Fibroblast of skin of back (primary cell): ENCODE measurements at regions not wholly inside any gene's neighbourhood (a gene's known extent, or its start where the extent isn't known, plus 50 kb on each side); places are given as distances from the start of the nearest gene placed in this dataset.

ENCODE experiments used
- DNase-seq: peaks from one replicate; pipeline ENCODE4 v3.0.0-alpha.2; 2013

DNA sequence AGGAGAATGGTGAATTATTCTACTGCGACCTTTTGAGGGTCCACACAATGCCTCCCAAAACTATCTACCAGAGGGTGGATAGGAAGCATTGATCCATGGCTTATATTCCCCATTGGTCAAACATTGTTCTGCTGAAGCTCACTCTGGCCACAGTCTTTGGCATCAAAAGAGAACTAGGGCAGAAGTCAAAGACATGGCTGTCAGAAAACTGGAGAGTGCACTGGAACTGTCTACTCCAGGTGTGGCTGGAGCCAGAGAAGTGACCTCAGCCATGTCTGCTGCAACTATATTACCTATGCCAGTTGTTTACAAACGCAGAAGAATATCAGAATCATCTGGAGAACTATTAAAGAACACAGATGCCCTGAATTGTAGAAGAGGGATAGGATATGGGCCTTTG is 238.7 kb upstream of the USP25 start:
- DNase-seq: no peak

DNA sequence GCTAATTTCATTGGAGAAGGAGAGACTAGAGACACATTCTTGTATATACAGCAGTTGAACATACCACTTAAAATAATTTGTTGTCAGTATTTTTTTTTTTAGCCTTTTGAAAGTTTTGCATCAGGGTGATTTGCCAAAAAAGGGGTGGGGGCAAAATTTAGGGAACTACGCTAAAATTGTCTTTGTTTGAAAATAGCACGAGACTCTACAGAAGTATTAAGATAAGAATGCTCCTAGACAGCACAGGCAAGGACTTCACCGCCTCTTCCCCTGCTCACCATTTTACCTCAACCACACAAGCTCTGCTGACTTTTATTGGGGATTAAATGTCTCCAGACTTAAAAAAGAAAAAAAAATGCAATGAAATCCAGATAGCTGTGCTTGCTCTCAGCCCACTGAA is 236.1 kb upstream of the USP25 start:
- DNase-seq: no peak

DNA sequence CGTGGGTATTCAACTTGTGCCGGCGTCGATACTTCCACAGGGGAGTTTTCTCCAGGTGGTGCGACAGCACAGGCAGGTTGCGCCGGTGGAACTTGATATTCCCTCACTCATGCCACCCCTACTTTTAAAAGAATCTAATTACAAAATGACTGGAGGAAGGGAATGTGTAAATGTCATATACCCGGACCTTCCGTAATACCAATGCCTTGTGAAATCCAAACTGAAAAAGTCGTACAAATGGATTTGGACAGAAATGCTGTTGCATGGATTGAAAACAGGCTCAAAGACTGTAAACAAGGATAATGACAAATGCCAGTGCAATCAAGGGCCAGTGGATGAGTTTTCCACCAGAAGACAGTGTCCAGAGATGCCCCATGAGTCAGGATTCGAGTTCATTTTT is 235.3 kb upstream of the USP25 start:
- DNase-seq: no peak

DNA sequence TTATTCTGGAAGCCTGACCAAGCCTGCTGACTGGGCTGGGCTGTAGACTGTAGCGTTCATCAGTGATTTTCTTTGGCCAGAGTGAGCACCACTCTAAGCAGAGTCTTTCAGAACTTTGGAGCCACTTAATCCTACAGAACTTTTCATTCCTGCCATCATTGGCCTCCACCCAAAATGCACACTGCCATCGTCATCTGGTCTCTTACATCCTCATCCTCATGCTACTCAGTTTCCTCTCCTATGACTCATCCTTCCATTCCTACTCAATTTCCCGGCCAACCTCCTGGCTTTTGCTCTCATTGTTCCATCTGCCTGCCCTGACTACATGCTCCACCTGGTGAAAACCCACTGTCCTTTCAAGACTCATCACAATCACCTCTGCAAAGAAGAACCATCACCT is 233.8 kb upstream of the USP25 start:
- DNase-seq: peak; percentile 40

DNA sequence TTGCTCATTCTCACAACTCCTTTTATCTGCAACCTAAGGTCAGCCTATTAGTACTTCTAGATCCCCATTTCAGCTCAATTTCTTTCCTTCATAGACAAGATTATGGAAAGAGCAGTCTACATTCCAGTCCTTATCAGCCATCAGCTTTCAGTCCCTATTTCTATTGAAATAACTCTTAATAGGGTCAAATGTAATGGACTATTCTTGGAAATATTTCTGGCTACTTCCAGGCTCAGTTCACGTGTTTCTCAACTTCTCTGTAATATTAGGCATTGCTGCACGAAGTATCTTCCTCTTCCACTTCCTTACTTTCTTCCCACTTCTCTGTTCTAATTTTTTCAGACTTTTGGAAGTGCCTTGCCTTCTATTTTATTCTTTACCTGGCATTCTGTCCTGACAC is 232.9 kb upstream of the USP25 start:
- DNase-seq: no peak

DNA sequence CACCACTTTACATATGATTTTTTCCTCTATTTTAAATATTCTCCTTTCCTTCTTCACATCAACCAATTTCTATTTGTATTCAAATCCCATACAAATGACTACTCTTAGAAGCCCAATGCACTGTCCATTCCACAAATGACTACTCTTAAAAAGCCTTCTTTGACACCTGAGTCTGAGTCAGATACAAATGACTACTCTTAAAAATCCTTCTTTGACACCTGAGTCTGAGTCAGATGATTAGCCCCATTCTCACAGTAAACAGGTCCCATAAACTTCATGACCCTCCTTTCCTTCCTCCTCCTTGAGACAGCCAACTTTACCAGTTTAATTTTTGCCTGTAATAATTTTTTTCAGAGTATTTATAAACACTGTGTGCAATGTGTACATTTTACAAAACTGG is 231.3 kb upstream of the USP25 start:
- no peak for DNase-seq

DNA sequence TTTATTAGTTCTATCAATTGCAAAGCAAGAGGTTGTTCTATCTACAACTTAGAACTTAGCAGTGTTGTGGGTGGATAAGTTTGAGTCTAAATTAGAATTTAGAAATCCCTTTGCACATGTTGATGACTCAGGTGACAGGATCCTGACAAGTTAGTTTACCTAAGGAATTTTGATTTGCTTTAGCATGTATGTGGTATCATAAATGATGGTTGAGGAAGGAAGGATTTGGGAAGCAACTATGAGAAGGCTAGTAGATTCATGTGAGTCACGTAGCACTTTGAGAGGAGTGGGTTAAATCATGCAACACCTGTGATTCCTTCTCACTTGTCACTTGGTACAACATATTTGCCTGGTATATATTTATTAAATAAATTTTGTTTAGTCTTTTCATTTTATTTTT is 223.7 kb upstream of the USP25 start:
- DNase-seq: no peak

DNA sequence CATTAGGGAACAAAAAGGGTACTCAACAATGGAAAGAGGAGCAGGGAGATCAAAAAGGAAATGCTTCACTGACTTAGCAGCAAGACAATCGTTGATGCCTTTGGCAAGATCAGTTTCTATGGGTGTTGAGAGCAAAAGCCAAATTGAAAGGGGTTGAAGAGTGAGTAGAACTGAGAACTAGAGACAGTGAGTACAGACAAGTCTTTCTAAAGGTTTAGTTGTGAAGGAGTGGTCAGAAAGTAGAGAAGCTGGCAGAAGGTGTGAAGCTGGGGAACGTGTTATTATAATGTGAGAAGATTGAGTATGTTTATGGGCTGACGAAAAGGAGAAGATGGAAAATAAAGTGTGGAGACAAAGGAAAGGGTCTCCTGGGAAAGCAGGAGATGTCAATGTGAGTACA is 221.2 kb upstream of the USP25 start:
- DNase-seq: no peak

DNA sequence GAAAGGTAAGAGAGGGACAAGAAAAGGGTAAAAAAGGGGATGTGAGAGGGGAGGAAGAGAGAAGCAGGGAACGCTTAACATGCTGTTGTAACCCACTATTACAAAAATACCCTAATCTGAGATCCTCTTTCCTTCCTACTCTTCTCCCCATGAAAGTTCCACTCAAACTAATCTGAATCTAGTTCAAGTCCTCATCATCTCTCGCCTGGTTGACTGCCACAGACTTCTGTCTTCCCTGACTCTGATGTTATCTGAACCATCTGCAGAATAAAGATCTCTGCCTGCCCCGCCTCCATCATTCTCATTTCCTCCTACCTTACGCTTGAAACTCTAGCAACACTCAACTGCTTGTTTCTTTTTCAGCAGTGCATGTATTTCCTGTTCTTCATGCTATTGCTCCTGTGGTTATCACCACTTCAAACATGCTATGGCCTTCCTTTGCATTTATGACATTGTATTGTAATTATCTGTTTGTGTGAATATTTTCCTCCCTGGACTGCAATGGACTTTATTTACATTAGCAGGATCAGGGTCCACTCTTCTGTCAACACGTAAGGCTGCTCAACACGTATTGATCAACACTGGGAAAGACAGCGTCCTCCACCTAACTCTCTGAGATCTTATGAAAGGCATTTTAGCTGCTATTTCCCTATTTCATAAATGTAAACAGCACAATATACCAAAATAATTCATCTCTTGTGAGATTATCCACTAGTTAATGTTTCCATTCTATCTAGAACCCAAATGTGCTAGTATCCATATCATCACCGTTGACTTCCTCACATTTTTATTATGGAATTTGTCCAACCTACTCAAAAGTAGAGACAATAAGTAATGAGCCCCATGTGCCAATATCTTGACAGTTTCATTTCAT is 215.5 kb upstream of the USP25 start:
- no peak for DNase-seq

DNA sequence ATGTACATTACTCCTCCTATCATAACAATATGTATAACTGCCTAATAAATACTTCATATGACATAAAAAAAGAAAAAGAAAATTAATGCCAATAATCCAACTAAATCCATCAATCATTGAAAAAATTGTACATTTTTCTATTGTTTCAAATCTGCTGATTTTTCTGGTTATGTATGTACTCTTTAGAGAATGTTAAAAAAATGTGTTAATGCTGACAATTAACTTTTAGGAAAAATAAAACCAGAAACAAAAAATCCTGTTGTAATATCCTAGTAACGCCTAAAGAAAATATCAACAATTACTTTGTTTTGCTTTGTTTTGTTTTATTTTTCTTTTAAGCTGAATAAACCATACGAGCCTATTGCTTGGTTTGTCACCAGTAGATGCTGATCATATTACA is 213.9 kb upstream of the USP25 start:
- DNase-seq: no peak

DNA sequence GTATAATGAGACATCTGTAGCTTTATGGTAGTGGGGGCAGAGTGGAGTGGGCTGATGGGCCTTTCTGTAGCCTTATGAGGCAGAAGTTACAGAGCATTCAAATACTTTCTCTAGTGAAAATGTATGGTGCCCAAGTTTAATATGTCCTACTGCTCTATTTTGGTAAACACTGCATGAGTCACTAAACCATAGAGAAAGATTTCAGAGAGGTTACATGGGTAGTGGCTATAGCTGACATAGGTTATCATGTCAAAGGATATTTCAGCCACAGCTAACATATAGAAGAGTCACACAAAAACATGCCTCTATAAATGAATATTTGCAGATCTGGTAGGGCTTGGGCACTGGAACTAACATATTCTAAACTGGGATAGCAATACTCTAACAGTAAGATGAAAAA is 212.4 kb upstream of the USP25 start:
- DNase-seq: no peak

DNA sequence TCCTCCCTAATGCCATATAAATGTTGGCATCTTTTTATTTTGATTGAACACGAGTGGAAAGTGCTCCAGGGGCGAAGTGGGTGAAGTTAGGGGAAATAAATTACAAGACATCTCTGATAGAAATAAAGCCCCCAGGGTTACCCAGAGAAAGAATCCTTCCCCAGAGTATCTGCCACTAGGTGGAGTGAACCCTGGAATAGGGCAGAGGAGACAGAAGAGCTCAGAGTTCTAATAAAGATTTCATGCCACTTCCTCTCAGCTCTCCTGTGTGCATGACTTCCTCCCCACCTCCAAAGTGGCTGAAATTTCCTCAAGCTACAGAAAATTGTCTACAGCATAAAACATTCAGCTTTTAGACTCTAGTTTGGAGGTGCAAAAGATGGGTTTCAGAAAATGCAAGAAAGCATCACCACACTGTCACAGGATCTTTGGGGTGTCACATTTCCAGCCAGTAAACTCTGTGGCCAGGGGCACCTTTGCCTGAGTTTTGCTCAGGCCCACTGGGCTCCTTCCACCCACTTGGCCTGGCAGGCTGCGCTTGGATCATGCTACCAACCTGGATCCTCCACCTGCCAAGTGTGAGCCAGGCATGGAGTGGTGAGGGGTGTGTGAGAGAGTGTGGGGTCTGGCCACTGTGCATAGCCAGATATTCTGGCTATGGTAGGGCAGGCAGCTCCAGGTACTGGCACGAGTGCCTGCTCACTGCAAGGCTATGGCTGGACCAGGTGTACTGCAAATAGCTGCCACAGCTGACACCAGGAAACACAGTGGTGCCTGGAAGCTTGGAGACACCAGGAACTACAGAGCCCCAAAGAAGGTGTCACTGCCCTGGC is 208.8 kb upstream of the USP25 start:
- peak; percentile 1 for DNase-seq

DNA sequence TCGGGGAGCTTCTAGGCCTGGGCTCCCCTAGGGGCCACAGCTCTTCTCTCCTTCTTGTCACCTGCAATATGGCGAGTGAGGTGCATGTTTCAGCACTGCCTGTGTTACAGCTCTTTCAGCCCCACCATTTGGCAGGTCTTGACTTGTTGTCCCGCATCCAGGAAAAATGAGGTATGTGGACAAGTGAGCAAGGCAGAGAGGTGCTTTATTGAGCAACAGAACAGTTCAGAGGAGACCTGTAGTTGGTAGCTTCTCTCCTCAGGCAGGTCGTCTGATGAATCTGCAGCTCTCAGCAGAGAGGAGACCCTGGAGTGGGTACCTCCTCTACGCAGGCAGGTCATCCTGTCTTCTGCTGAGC is 208.2 kb upstream of the USP25 start:
- DNase-seq: no peak

DNA sequence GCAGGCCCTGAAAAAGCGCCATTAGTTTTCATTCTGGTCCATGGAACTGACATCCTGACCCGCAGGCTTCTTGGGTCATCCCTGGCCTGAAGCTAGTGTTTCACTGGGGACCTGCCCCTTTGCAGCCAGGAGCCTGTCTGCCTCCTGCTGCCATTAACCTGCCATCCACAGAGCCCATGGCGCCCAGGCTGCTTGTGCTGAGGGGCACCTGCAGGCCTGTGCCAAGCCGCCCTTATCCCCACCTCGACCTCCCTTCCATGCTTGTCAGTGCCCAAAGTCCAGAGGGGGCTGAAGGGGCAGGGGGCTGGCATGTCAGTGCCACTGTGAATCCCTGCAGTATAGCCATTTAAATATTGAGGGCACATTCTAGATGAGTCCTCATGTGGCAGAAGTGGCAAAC is 207.6 kb upstream of the USP25 start:
- no peak for DNase-seq

DNA sequence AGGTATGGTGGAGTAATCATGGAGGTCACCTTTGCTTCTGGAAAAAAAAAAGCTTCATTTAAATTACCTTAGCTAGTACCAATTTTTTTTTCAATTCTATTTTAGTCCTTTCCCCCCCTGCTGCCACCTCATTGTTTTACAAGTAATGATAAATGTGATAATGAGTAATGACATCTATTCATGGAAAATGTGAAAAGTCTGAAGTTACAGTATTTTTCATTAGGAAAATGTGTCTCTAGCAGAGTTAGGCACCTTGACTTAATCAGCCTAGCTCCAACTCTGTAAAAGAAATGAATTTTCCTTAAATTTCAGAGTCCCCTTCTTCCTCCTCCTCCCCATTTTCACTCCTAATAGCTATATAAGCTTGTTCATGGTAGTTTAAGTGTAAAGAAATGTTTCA is 204.9 kb upstream of the USP25 start:
- no peak for DNase-seq

DNA sequence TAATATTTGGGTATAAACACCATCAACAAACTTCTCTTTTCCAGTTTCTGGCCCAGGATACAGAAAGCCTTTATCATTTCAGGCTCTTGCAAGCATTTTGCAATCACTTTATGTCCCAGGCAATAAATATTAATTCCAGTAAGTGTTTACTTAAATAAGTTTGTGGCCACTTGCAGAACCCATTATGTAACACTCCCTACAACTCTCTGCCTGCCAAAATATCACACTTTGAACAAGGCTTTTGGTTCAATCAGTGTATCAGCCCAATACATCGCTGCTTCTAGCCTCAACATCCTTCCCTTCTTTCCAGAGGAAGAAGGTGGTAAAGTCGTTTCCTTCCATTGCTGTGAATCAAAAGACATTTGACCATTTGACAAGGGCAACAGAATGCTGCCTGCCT is 203.0 kb upstream of the USP25 start:
- DNase-seq: no peak

DNA sequence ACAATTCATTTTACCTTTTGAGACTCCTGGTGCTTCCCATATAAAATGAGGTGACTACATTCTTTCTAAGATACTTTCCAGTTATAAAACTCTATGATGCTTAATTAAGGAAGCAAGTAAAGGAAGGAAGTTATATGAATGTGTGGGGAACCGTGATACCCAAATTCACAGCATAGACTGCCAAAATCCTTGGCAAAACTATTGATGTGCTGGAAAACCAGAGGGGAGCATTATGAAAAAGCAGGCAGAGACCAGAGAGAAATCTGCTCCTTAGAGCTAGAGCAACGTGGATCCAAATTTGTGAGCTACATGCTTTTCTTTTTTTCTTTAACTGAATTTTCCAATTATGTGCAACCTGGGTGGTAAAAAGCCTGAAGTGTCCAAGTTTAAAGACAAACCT is 201.4 kb upstream of the USP25 start:
- no peak for DNase-seq

DNA sequence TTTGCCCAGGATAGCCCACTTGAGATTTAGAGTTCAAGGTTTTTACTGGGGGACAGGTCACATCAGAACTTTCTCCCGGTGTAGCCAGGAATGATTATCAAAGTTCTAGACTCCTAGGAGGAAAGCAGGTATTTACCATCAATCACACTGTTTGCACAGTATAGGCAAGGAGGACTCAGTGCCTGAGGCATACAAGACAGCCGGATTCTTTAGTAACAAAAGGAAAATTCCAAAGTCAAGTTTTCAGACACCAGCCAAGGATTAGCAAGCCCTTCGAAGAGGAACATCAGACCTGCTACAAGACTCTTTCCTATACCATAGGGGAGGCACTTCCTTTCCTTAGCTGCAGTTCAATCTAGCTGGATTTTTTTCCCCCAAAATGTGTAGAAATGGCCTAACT is 197.8 kb upstream of the USP25 start:
- DNase-seq: no peak

DNA sequence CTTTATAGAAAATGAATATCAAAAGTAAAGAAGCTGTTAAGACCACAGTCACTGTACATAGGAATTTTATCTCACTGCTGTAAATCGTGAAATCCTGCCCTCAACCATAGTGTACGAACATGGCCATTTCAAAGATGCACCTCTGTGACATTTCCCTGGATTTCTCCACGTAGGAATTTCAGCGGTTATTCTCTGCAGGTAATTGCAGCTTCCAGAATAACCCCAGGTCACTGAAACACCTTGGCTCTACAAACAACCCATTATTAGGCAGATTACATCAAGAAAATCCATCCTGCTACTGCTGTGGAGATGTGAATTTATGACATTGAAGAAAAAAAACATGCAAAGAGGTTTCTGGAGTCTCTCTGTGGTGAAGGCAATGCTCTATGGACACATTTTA is 196.2 kb upstream of the USP25 start:
- DNase-seq: no peak

DNA sequence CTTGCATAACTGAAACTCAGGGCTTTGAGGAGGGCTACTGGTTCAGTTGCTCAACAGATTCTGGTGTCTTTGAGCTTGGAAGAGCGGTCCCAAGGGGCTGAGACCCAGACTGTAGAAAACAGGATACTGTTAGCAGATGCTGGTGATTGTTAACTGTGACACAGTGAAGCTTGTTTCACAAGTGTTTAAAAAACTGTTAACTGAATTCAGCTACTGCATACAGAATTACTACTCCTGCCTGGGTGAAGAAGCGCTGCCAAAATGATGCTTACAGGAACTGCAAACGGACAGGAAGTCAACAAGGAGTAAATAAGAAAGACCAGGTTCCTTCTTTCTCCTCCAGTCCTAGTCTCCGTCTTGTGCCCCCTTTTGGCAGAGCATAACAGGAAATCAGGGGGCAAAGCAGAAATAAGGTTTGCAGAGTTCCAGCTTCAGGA is 195.3 kb upstream of the USP25 start:
- DNase-seq: no peak

DNA sequence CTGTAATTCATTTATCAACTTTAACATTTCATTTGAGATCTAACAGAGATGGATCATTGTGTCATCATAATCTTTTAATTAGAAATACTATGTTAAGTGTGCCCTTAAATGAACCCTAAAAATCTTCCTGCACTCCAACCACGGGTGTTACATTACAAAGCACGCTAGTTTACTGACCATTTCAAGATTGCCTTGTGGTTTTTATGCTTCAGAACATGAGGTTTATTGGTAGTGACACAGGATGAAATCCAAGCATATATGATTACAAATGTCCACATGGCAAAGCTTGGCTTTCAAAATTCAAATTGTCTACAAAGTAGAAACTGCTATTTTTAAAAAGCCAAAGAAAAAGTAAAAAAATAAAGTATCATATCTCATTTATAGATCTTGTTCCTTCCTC is 190.4 kb upstream of the USP25 start:
- DNase-seq: no peak

DNA sequence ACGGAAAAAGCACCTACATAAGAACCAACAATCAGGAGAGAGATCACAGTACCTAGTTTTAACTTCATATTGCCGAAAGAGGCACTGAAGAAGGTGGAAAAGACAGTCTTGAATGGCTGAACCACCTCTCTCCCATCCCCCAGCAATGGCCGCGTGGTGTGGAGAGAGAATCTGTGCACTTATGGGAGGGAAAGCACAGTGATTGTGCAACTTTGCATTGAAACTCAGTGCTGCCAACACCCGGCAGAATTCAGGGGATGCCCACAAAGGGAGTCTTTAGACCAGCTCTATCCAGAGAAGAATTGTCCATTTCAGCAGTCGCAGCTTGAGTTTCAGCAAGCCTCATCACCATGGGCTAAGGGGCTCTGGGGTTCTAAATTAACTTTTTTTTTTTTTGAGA is 186.3 kb upstream of the USP25 start:
- DNase-seq: no peak

DNA sequence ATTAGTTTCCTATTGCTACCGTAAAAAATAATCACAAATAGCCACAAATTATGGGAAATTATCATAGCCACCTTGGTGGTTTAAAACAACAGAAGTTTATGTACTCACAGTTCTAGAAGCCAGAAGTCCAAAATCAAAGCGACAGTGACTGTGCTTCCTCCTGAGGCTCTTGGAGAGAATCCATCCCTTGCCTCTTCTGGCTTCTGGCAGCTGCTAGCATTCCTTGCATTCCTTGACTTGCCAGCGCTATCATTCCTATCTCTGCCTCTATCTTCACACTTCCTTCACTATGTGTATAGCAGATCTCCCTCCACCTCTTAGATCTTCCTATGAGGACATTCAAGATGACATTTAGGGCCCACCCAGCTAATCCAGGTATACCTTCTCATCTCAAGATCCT is 180.1 kb upstream of the USP25 start:
- peak; percentile 59 for DNase-seq

DNA sequence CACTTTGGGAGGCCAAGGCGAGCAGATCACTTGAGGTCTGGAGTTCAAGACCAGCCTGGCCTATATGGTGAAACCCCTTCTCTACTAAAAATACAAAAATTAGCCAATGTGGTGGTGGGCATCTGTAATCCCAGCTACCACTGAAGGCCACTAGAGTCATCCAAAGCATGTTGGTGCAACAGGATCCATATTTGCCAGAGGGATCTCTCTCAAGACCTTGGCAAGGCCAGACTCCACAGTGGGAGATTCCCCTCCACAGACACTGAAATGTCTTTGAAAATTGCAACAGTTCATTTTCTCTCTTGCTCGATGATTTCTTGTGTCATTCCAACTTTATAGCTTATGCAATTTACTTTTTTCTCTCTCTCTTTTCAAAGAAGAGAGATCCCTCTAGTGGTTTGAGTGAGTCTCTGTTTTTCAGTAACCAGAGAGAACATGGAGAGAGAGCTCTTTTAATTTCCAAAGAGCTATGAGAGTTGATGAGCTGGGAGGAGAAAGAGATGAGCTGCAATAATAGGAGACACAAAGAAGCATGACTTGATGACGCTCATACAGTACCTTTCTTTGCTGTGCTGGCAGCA is 176.8 kb upstream of the USP25 start:
- peak; percentile 2 for DNase-seq
